GM19023 (cell line): ENCODE measurements at regions not wholly inside any gene's neighbourhood (a gene's known extent, or its start where the extent isn't known, plus 50 kb on each side); places are given as distances from the start of the nearest gene placed in this dataset.
"Not testable (repeated sequence)": the region's sequence is repeated elsewhere in the genome, so short reads cannot be mapped to it uniquely, and the experiment has no call there.

Source experiments
- ATAC-seq: cut with Tn5 transposase; IDR thresholded peaks from one replicate; pipeline ENCODE4 v1.9.1; 2021; ENCODE audit warnings: mild to moderate bottlenecking, moderate library complexity; ENCODE audit not compliant: unreplicated experiment

GRCh38 chr3:177646749-177647148 is 449.5 kb upstream of the TBL1XR1 start:
- no peak for ATAC-seq

- no peak for ATAC-seq
Observed at GRCh38 chr3:177647341-177647740, 450.1 kb upstream of the TBL1XR1 start.

GRCh38 chr3:177647876-177648275 is 450.6 kb upstream of the TBL1XR1 start:
- no peak for ATAC-seq

GRCh38 chr3:177652556-177653291 is 455.4 kb upstream of the TBL1XR1 start:
- no peak for ATAC-seq

GRCh38 chr3:177657243-177657642 is 460.0 kb upstream of the TBL1XR1 start:
- no peak for ATAC-seq

- no peak for ATAC-seq
Observed at GRCh38 chr3:177658354-177658753, 461.1 kb upstream of the TBL1XR1 start.

GRCh38 chr3:177664380-177665103 is 467.3 kb upstream of the TBL1XR1 start:
- not testable (repeated sequence) for ATAC-seq

- no peak for ATAC-seq
Observed at GRCh38 chr3:177665122-177665808, 468.0 kb upstream of the TBL1XR1 start.

- no peak for ATAC-seq
Observed at GRCh38 chr3:177672252-177672911, 475.1 kb upstream of the TBL1XR1 start.

GRCh38 chr3:177673112-177673914 is 476.0 kb upstream of the TBL1XR1 start:
- no peak for ATAC-seq

- ATAC-seq = no peak
Observed at GRCh38 chr3:177674186-177674585, 476.9 kb upstream of the TBL1XR1 start.

- ATAC-seq = no peak
Observed at GRCh38 chr3:177676148-177676547, 478.9 kb upstream of the TBL1XR1 start.

- no peak for ATAC-seq
Observed at GRCh38 chr3:177676947-177677587, 479.8 kb upstream of the TBL1XR1 start.

- ATAC-seq = no peak
Observed at GRCh38 chr3:177679568-177680471, 482.5 kb upstream of the TBL1XR1 start.

GRCh38 chr3:177680472-177680821 is 483.2 kb upstream of the TBL1XR1 start:
- ATAC-seq = no peak

GRCh38 chr3:177681156-177681555 is 483.9 kb upstream of the TBL1XR1 start:
- ATAC-seq = no peak

- no peak for ATAC-seq
Observed at GRCh38 chr3:177681852-177682251, 484.6 kb upstream of the TBL1XR1 start.

- ATAC-seq = no peak
Observed at GRCh38 chr3:177683586-177683985, 486.3 kb upstream of the TBL1XR1 start.

GRCh38 chr3:177686671-177687070 is 489.4 kb upstream of the TBL1XR1 start:
- no peak for ATAC-seq
